ENCODE measurements at regions not wholly inside any gene's neighbourhood (a gene's known extent, or its start where the extent isn't known, plus 50 kb on each side); places are given as distances from the start of the nearest gene placed in this dataset.
"Not testable (repeated sequence)": the region's sequence is repeated elsewhere in the genome, so short reads cannot be mapped to it uniquely, and the experiment has no call there.

DNA sequence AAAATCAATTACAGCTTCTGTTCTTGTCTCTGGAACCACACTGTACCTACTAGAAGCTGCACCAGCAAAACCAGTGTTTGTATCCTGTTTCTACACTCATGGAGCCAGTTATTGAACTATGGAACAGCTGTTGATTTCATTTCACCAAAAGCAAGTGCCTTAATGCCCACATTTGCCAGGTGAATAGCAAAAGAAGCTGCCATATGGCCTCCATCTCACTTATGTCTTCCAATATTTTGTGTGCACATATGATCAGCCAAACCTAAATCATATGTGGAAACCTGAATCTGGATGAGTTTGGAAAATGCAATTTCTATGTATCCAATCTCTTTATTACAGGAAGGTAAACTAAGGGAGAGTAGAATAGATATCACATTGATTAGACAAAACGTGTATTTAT, 415.8 kb upstream of the GRID2 start:
- H3K27ac ChIP-seq (ENCODE audit: low read depth in 1 of 2, low read length in 1 of 2): no peak overlapping the region
- H3K27me3 ChIP-seq (ENCODE audit: control insufficient read depth in 3 of 3, insufficient read depth in 3 of 3, low read length in 2 of 3): no peaks in the 10 kb centered on the region
- no peaks in the 10 kb centered on the region for H3K36me3 ChIP-seq (ENCODE audit: control insufficient read depth in 4 of 4, insufficient read depth in 4 of 4, low read length in 4 of 4)
- no peak overlapping the region for H3K4me3 ChIP-seq
- DNase-seq (no peak), ATAC-seq (ENCODE audit: insufficient read depth, low FRiP score) (no peak)
- H3K4me1 ChIP-seq (ENCODE audit: control insufficient read depth in 5 of 5, insufficient read depth in 5 of 5, low read length in 5 of 5): no peaks in the 10 kb centered on the region
- H3K9me3 ChIP-seq (ENCODE audit: control insufficient read depth in 4 of 4, insufficient read depth in 3 of 4, low read length in 3 of 4): no peaks in the 10 kb centered on the region
- WGBS, 2 donors: 60 to 67% methylated on average over 1 of the region's 1 CpG
- H3K9ac ChIP-seq (ENCODE audit: insufficient read depth in 1 of 2, low read length in 2 of 2): no peak overlapping the region
- TF ChIP-seq CTCF (IDR thresholded peaks at IDR 0.05; ENCODE audit: control extremely low read depth, extremely low read depth): no peak

GRCh38 chr4:91891217-91891616, 412.5 kb upstream of the GRID2 start:
- not testable (repeated sequence) for H3K9ac ChIP-seq (ENCODE audit: insufficient read depth in 1 of 2, low read length in 2 of 2); H3K9me3 ChIP-seq (ENCODE audit: control insufficient read depth in 4 of 4, insufficient read depth in 3 of 4, low read length in 3 of 4); H3K27me3 ChIP-seq (ENCODE audit: control insufficient read depth in 3 of 3, insufficient read depth in 3 of 3, low read length in 2 of 3); ATAC-seq (ENCODE audit: insufficient read depth, low FRiP score); H3K4me1 ChIP-seq (ENCODE audit: control insufficient read depth in 5 of 5, insufficient read depth in 5 of 5, low read length in 5 of 5); H3K27ac ChIP-seq (ENCODE audit: low read depth in 1 of 2, low read length in 1 of 2); DNase-seq; H3K4me3 ChIP-seq; H3K36me3 ChIP-seq (ENCODE audit: control insufficient read depth in 4 of 4, insufficient read depth in 4 of 4, low read length in 4 of 4)
- 71 to 89% methylated on average over 5 of the region's 5 CpGs for WGBS, 2 donors

- Histone ChIP-seq H3K9me3 (ENCODE audit: control insufficient read depth in 4 of 4, insufficient read depth in 3 of 4, low read length in 3 of 4) (no peaks in the 10 kb centered on the region), H3K4me3 (no peak overlapping the region), H3K27ac (ENCODE audit: low read depth in 1 of 2, low read length in 1 of 2) (no peak overlapping the region), H3K4me1 (ENCODE audit: control insufficient read depth in 5 of 5, insufficient read depth in 5 of 5, low read length in 5 of 5) (no peaks in the 10 kb centered on the region), H3K27me3 (ENCODE audit: control insufficient read depth in 3 of 3, insufficient read depth in 3 of 3, low read length in 2 of 3) (no peaks in the 10 kb centered on the region), H3K36me3 (ENCODE audit: control insufficient read depth in 4 of 4, insufficient read depth in 4 of 4, low read length in 4 of 4) (no peaks in the 10 kb centered on the region), H3K9ac (ENCODE audit: insufficient read depth in 1 of 2, low read length in 2 of 2) (no peak overlapping the region)
- no peak for TF ChIP-seq CTCF (IDR thresholded peaks at IDR 0.05; ENCODE audit: control extremely low read depth, extremely low read depth)
- DNase-seq (no peak), ATAC-seq (ENCODE audit: insufficient read depth, low FRiP score) (no peak)
Observed at GRCh38 chr4:91894006-91894405, 409.8 kb upstream of the GRID2 start.

GRCh38 chr4:91904556-91904955, 399.2 kb upstream of the GRID2 start:
- no peak for TF ChIP-seq CTCF (IDR thresholded peaks at IDR 0.05; ENCODE audit: control extremely low read depth, extremely low read depth)
- WGBS, 2 donors: 40 to 55% methylated on average over 1 of the region's 1 CpG
- Histone ChIP-seq H3K9me3 (ENCODE audit: control insufficient read depth in 4 of 4, insufficient read depth in 3 of 4, low read length in 3 of 4) (no peaks in the 10 kb centered on the region), H3K36me3 (ENCODE audit: control insufficient read depth in 4 of 4, insufficient read depth in 4 of 4, low read length in 4 of 4) (no peaks in the 10 kb centered on the region), H3K4me3 (no peak overlapping the region), H3K27ac (ENCODE audit: low read depth in 1 of 2, low read length in 1 of 2) (no peak overlapping the region), H3K9ac (ENCODE audit: insufficient read depth in 1 of 2, low read length in 2 of 2) (no peak overlapping the region), H3K27me3 (ENCODE audit: control insufficient read depth in 3 of 3, insufficient read depth in 3 of 3, low read length in 2 of 3) (no peaks in the 10 kb centered on the region), H3K4me1 (ENCODE audit: control insufficient read depth in 5 of 5, insufficient read depth in 5 of 5, low read length in 5 of 5) (no peaks in the 10 kb centered on the region)
- ATAC-seq (ENCODE audit: insufficient read depth, low FRiP score) (no peak), DNase-seq (no peak)
